ENCODE measurements at regions not wholly inside any gene's neighbourhood (a gene's known extent, or its start where the extent isn't known, plus 50 kb on each side); places are given as distances from the start of the nearest gene placed in this dataset.
A peak's percentile ranks its signal among the peaks of the same experiment; 100 is the strongest.

DNA sequence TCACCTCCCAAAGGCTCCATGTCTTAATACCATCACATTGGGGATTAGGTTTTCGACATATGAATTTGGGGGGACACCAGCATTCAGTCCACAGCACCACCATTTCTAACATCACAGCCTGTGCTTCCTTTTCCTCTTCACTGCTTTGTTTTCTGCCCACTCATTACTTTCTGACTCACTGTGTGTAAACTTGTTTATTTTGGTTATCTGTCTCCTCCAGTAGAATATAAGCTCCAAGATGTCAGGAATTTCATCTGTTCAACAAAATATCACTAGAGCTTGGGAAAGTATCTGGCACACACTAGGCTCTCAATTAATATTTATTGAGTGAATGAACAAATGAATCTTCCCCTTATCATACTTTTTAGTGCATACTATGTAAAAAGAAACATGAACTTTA, 152.0 kb downstream of the NUFIP1 start:
- WGBS (ENCODE audit: missing lambda C conversion rate) = 95% methylated on average over 1 of the region's 1 CpG
- Histone ChIP-seq H3K27ac (peak overlapping the region; percentile 52 to 61; a peak in 5 of 6 replicates), H3K4me2 (peak overlapping the region; percentile 39), H3K4me1 (peaks cover 18% of the 10 kb centered on the region), H3K9me3 (no peaks in the 10 kb centered on the region), H3K4me3 (no peak overlapping the region)
- FAIRE-seq (no peak), DNase-seq (ENCODE audit: low read depth in 1 of 2, low spot score in 1 of 2) (no peak), ATAC-seq (no peak)
- ChIA-PET POLR2A (no interaction called here), CTCF (interaction anchor here (0.8 kb wide), 1 partner anchor 191 kb away, joined by 3 read pairs; no protein-coding TSS in a partner anchor)
- TF ChIP-seq MAFK (IDR thresholded peaks at IDR 0.05; ENCODE audit: partially characterized antibody) (peak; percentile 30), ZC3H11A (IDR thresholded peaks at IDR 0.05) (no peak)

DNA sequence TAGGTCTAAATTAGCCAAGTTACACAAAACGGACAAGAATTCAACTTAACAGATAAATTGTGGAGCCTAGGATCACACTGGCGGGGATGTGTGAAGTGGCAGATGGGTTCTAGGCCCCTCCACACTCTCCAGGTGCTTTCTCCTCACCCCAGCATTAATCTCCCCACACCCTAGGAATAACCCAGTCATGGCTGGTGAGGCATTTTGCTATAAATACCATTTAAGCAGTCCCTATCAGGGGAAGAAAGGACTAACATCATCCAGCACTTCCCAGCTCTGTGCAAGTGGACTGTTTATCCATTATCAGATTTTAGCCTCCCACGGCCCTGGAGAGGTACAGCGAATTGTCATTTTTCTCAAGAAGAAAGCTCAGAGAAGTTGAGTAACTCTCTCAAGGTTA, 154.9 kb downstream of the NUFIP1 start:
- TF ChIP-seq, protein P1, sequence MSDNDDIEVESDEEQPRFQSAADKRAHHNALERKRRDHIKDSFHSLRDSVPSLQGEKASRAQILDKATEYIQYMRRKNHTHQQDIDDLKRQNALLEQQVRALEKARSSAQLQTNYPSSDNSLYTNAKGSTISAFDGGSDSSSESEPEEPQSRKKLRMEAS (IDR thresholded peaks at IDR 0.05) = no peak
- TF ChIP-seq EHF (CRISPR knock-in tag; IDR thresholded peaks at IDR 0.05) (no peak), SREBF2 (IDR thresholded peaks at IDR 0.05) (no peak), TP53 (CRISPR knock-in tag; IDR thresholded peaks at IDR 0.05) (no peak), GATA3 (IDR thresholded peaks at IDR 0.05; ENCODE audit: borderline replicate concordance) (no peak), HOXA7 (CRISPR knock-in tag; IDR thresholded peaks at IDR 0.05) (no peak), FOXS1 (CRISPR knock-in tag; IDR thresholded peaks at IDR 0.05) (no peak), TFCP2L1 (CRISPR knock-in tag; IDR thresholded peaks at IDR 0.05) (no peak), JUN (IDR thresholded peaks at IDR 0.05) (no peak)
- H3K4me3 ChIP-seq = no peak overlapping the region
- no peak for FAIRE-seq

DNA sequence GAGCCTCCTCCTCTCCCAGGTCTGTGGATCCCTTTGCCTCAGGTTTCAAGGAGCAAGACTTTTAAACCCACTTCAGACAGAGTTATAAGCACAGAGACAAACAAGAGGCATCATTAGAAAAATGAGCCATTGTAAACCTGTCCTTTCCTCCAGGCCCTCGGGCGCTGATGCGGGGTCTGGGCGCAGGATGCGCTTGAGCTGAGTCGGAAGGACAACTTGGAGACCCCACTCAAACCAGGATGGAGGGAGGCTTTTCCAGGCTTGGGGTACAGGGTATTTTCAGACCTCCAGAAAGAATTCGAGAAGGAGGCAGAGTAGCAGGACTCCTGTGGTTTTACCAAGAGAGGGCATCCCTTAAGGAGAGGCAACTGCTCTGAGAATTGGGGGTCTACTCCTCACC, 155.6 kb downstream of the NUFIP1 start:
- DNase-seq (ENCODE audit: low read depth in 1 of 2, low spot score in 1 of 2) (no peak), FAIRE-seq (no peak), ATAC-seq (no peak)
- no peak overlapping the region for H3K4me2 ChIP-seq
- ChIA-PET CTCF (interaction anchor here (0.6 to 1.3 kb wide), 2 partner anchors 15 to 136 kb away, joined by 3 to 4 read pairs; no protein-coding TSS in a partner anchor), POLR2A (no interaction called here)
- H3K27ac ChIP-seq = no peak overlapping the region
- no peak overlapping the region for H3K4me3 ChIP-seq
- TF ChIP-seq HEYL (CRISPR knock-in tag; IDR thresholded peaks at IDR 0.05) (no peak), EP300 (IDR thresholded peaks at IDR 0.05) (no peak), RFX5 (IDR thresholded peaks at IDR 0.05) (no peak), EHMT2 (IDR thresholded peaks at IDR 0.05; ENCODE audit: low read depth) (no peak), HOXB5 (CRISPR knock-in tag; IDR thresholded peaks at IDR 0.05) (no peak), ESRRA (IDR thresholded peaks at IDR 0.05; ENCODE audit: borderline replicate concordance, low read length) (no peak), POLR2A (IDR thresholded peaks at IDR 0.05; ENCODE audit: low read length) (no peak), CBX2 (IDR thresholded peaks at IDR 0.05; ENCODE audit: borderline replicate concordance, low read depth) (no peak), PHF8 (IDR thresholded peaks at IDR 0.05; ENCODE audit: borderline replicate concordance, low read depth) (no peak), MAFK (IDR thresholded peaks at IDR 0.05; ENCODE audit: partially characterized antibody) (no peak), JUN (IDR thresholded peaks at IDR 0.05) (no peak), ZNF302 (CRISPR knock-in tag; IDR thresholded peaks at IDR 0.05) (no peak), POLR2AphosphoS2 (conservative IDR thresholded peaks at IDR 0.05; ENCODE audit: low read length) (no peak), RAD21 (conservative IDR thresholded peaks at IDR 0.05 in 1 of 2, IDR thresholded peaks at IDR 0.05 in 1 of 2) (no peak)
- TF ChIP-seq, protein P2, sequence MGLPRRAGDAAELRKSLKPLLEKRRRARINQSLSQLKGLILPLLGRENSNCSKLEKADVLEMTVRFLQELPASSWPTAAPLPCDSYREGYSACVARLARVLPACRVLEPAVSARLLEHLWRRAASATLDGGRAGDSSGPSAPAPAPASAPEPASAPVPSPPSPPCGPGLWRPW (IDR thresholded peaks at IDR 0.05) = no peak
- TF ChIP-seq, protein P1 (IDR thresholded peaks at IDR 0.05) = no peak
- TF ChIP-seq, protein P3, sequence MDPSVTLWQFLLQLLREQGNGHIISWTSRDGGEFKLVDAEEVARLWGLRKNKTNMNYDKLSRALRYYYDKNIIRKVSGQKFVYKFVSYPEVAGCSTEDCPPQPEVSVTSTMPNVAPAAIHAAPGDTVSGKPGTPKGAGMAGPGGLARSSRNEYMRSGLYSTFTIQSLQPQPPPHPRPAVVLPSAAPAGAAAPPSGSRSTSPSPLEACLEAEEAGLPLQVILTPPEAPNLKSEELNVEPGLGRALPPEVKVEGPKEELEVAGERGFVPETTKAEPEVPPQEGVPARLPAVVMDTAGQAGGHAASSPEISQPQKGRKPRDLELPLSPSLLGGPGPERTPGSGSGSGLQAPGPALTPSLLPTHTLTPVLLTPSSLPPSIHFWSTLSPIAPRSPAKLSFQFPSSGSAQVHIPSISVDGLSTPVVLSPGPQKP (IDR thresholded peaks at IDR 0.05; ENCODE audit: low read depth, low read length) = no peak
- TF ChIP-seq, protein P4, sequence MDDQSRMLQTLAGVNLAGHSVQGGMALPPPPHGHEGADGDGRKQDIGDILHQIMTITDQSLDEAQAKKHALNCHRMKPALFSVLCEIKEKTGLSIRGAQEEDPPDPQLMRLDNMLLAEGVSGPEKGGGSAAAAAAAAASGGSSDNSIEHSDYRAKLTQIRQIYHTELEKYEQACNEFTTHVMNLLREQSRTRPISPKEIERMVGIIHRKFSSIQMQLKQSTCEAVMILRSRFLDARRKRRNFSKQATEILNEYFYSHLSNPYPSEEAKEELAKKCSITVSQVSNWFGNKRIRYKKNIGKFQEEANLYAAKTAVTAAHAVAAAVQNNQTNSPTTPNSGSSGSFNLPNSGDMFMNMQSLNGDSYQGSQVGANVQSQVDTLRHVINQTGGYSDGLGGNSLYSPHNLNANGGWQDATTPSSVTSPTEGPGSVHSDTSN (IDR thresholded peaks at IDR 0.05) = no peak
- H3K4me1 ChIP-seq = peaks cover 12% of the 10 kb centered on the region; the same call in 2 of the 3 replicates
- WGBS (ENCODE audit: missing lambda C conversion rate) = 83% methylated on average over 7 of the region's 7 CpGs
- no peaks in the 10 kb centered on the region for H3K9me3 ChIP-seq

More for the DNA sequence above, 154.9 kb downstream of the NUFIP1 start:
- ATAC-seq (no peak), DNase-seq (ENCODE audit: low read depth in 1 of 2, low spot score in 1 of 2) (no peak)
- ChIA-PET CTCF (no interaction called here), POLR2A (no interaction called here)
- Histone ChIP-seq H3K4me2 (no peak overlapping the region), H3K4me1 (peaks cover 12% of the 10 kb centered on the region; the same call in 2 of the 3 replicates), H3K27ac (no peak overlapping the region), H3K9me3 (no peaks in the 10 kb centered on the region)
- WGBS (ENCODE audit: missing lambda C conversion rate) = 87% methylated on average over 4 of the region's 4 CpGs
